K562 (cell line): ENCODE measurements at regions not wholly inside any gene's neighbourhood (a gene's known extent, or its start where the extent isn't known, plus 50 kb on each side); places are given as distances from the start of the nearest gene placed in this dataset.

Experiments
- ATAC-seq: fragments of 200-7000 bp; cut with Tn5 transposase; 3 replicates; pipeline ENCODE4 v1.9.1; 2020; ENCODE audit warnings: moderate library complexity
- BruUV-seq: library from RNA; stranded (reverse); fragments of 400-500 nt; replicated peaks from 2 replicates; lab custom pipeline; 2021; lab: Mats Ljungman, UMichigan
- CTCF ChIA-PET: fragments of 300-600 bp; formaldehyde crosslinking; extraction: SDS; loops from one replicate; lab custom pipeline; 2021; ENCODE audit warnings: low intra/inter-chr PET ratio; lab: Yijun Ruan, JAX
- POLR2A ChIA-PET: fragments of 300-600, 350-650 bp; sonication (Branson Sonifier 250); formaldehyde crosslinking; extraction: SDS; loops from one replicate; lab custom pipeline; 2021; ENCODE audit warnings: antibody characterized with exemption, inconsistent platforms; lab: Yijun Ruan, JAX
- DNase-seq, 4 experiments: peaks; one replicate each; pipeline versions ENCODE4 v3.0.0 to v3.0.0-alpha.2; 2011 to 2018; ENCODE audit warnings: low spot score in 3 of 4, mixed read lengths in 3 of 4; ENCODE audit errors: extremely low read depth in 1 of 4
- FAIRE-seq: peaks from 2 replicates; lab custom pipeline; 2011; peaks lifted over from hg19 to GRCh38; lab: Jason Lieb, UNC
- H2AFZ ChIP-seq: 2 replicates; pipeline ENCODE4 v1.6.0; 2011; ENCODE audit warnings: low read depth, low read length, control low read depth, inconsistent platforms
- H3K27ac ChIP-seq: fragments of 200-600 bp; 3 replicates; pipeline ENCODE4 v1.8.0; 2011; ENCODE audit warnings: low read depth, mild to moderate bottlenecking, control low read depth, inconsistent platforms, low read length, moderate library complexity, mixed read lengths; ENCODE audit errors: extremely low read depth
- H3K27me3 ChIP-seq, 2 experiments: fragments of 300-600 bp in 1 of 2; 2 replicates in 1 of 2; 3 replicates in 1 of 2; pipeline versions ENCODE4 v1.6.0 to v1.8.0; 2011; ENCODE audit warnings: inconsistent platforms in 2 of 2, low read length in 2 of 2, mild to moderate bottlenecking in 1 of 2, mixed read lengths in 1 of 2, moderate library complexity in 1 of 2; ENCODE audit not compliant: control insufficient read depth in 2 of 2, insufficient read depth in 2 of 2
- H3K36me3 ChIP-seq: fragments of 300-600 bp; 3 replicates; pipeline ENCODE4 v1.8.0; 2011; ENCODE audit warnings: mild to moderate bottlenecking, low read length, inconsistent platforms; ENCODE audit not compliant: control insufficient read depth, insufficient read depth
- H3K4me1 ChIP-seq, 2 experiments: fragments of 200-600 bp in 1 of 2; replicated peaks in 1 of 2; 2 replicates in 1 of 2; 3 replicates in 1 of 2; pipeline versions ENCODE4 v1.5.1 to v1.8.0; 2011; ENCODE audit warnings: inconsistent platforms in 2 of 2, low read length in 2 of 2, mild to moderate bottlenecking in 1 of 2, mixed read lengths in 1 of 2, moderate library complexity in 1 of 2; ENCODE audit not compliant: control insufficient read depth in 2 of 2, insufficient read depth in 2 of 2
- H3K4me2 ChIP-seq: 2 replicates; pipeline ENCODE4 v1.6.1; 2011; ENCODE audit warnings: low read length, control low read depth, inconsistent platforms, mixed read lengths; ENCODE audit not compliant: insufficient read depth
- H3K4me3 ChIP-seq: fragments of 200-600 bp; sonication (generic), shearing (Covaris generic); 2 replicates; pipeline ENCODE4 v1.5.1; 2016; ENCODE audit warnings: control low read depth, inconsistent platforms
- H3K79me2 ChIP-seq: fragments of 200-600 bp; 3 replicates; pipeline ENCODE4 v1.8.0; 2011; ENCODE audit warnings: low read length, inconsistent platforms; ENCODE audit not compliant: control insufficient read depth, insufficient read depth
- H3K9ac ChIP-seq, 2 experiments: 2 replicates each; pipeline versions ENCODE4 v1.6.0 to v1.6.1; 2011; ENCODE audit warnings: low read depth in 2 of 2, low read length in 2 of 2, control low read depth in 1 of 2, inconsistent platforms in 1 of 2, mild to moderate bottlenecking in 1 of 2, mixed read lengths in 1 of 2; ENCODE audit not compliant: insufficient read depth in 1 of 2
- H3K9me1 ChIP-seq: one replicate; pipeline ENCODE4 v1.6.0; 2011; ENCODE audit warnings: inconsistent platforms, mild to moderate bottlenecking, low read length, moderate library complexity; ENCODE audit not compliant: control insufficient read depth, insufficient read depth
- H3K9me3 ChIP-seq: replicated peaks from 2 replicates; pipeline ENCODE4 v1.5.1; 2011; ENCODE audit warnings: low read depth, low read length, inconsistent platforms; ENCODE audit not compliant: control insufficient read depth, insufficient read depth
- H4K20me1 ChIP-seq: replicated peaks from 2 replicates; pipeline ENCODE4 v1.6.1; 2011; ENCODE audit warnings: low read length, inconsistent platforms, mixed read lengths; ENCODE audit not compliant: control insufficient read depth, insufficient read depth
- ETV1 ChIP-seq: fragments of 450-650 bp; conservative IDR thresholded peaks from 2 replicates; pipeline ENCODE4 v1.6.1; 2016; ENCODE audit warnings: missing genetic modification characterization, control low read depth, low read depth, missing compliant biosample characterization
- GATAD2B ChIP-seq: fragments of 450-650 bp; IDR thresholded peaks from 2 replicates; pipeline ENCODE4 v1.6.1; 2017; ENCODE audit warnings: mild to moderate bottlenecking, borderline replicate concordance
- HIVEP1 ChIP-seq: fragments of 250-450 bp; sonication (Bioruptor Pico); IDR thresholded peaks from 2 replicates; pipeline ENCODE4 v1.4.0; 2020; ENCODE audit warnings: mild to moderate bottlenecking
- HMGN3 ChIP-seq: IDR thresholded peaks from 2 replicates; pipeline ENCODE4 v1.6.1; 2011; ENCODE audit warnings: borderline replicate concordance, low read depth, mild to moderate bottlenecking, mixed read lengths, low read length; ENCODE audit not compliant: insufficient read length; ENCODE audit errors: extremely low read depth
- HSF4 ChIP-seq: fragments of 250-450 bp; sonication (Bioruptor Pico); IDR thresholded peaks from 2 replicates; pipeline ENCODE4 v2.1.2; 2022; ENCODE audit warnings: mild to moderate bottlenecking, moderate library complexity, borderline replicate concordance
- JUND ChIP-seq, 2 experiments: IDR thresholded peaks; 2 replicates in 1 of 2; 3 replicates in 1 of 2; pipeline ENCODE4 v1.6.1; 2011; ENCODE audit warnings: borderline replicate concordance in 2 of 2, low read depth in 2 of 2, low read length in 2 of 2, improper control_type of control experiment in 1 of 2, missing biosample characterization in 1 of 2, missing genetic modification characterization in 1 of 2, missing genetic modification reagents in 1 of 2
- PTBP1 ChIP-seq: fragments of 200-400 bp; formaldehyde crosslinking; IDR thresholded peaks from 2 replicates; pipeline ENCODE4 v1.6.1; 2017; ENCODE audit warnings: low read depth, low read length
- WHSC1 ChIP-seq: IDR thresholded peaks from one replicate; pipeline ENCODE4 v1.6.1; 2012; ENCODE audit warnings: low read length, control low read depth, inconsistent platforms
- ZEB2 ChIP-seq: fragments of 450-650 bp; IDR thresholded peaks from 2 replicates; pipeline ENCODE4 v1.6.1; 2016
- ZNF76 ChIP-seq: fragments of 250-450 bp; sonication (Bioruptor Pico); IDR thresholded peaks from 2 replicates; pipeline ENCODE4 v1.4.0; 2020; ENCODE audit warnings: mild to moderate bottlenecking, moderate library complexity, borderline replicate concordance
- in situ Hi-C: fragments of 300-500 bp; cut with MboI; formaldehyde crosslinking; loops from 4 replicates; pipeline ENCODE4 v1.15.0; 2018; ENCODE audit warnings: inconsistent platforms, mixed read lengths
- intact Hi-C: fragments of 100-400 bp; cut with micrococcal nuclease; formaldehyde crosslinking; loops from 2 replicates; pipeline ENCODE4 v1.14.2; 2022
- TF ChIP-seq, protein P1 (sequence below), 2 experiments: fragments of 250-450 bp in 1 of 2; fragments of 450-650 bp in 1 of 2; sonication (Bioruptor Pico) in 1 of 2; IDR thresholded peaks; 2 replicates each; pipeline versions ENCODE4 v1.6.1 to v1.8.0; 2016 to 2021; ENCODE audit warnings: mild to moderate bottlenecking in 2 of 2, moderate library complexity in 2 of 2, missing compliant biosample characterization in 1 of 2, missing genetic modification characterization in 1 of 2

GRCh38 chr2:53243430-53243829 lies 524.2 kb upstream of the CHAC2 start:
- FAIRE-seq (no peak), ATAC-seq (no peak), DNase-seq (no peak)
- Histone ChIP-seq H3K79me2 (no peaks in the 10 kb centered on the region), H2AFZ (no peak overlapping the region), H3K9me3 (no peaks in the 10 kb centered on the region), H3K27ac (no peak overlapping the region), H4K20me1 (no peaks in the 10 kb centered on the region), H3K36me3 (no peaks in the 10 kb centered on the region), H3K9me1 (no peaks in the 10 kb centered on the region), H3K9ac (no peak overlapping the region), H3K27me3 (no peaks in the 10 kb centered on the region), H3K4me1 (no peaks in the 10 kb centered on the region), H3K4me3 (no peak overlapping the region), H3K4me2 (no peak overlapping the region)
- TF ChIP-seq ZEB2, result no peak
- no peak for TF ChIP-seq WHSC1
- no peak for TF ChIP-seq PTBP1
- no peak for TF ChIP-seq ETV1
- no peak for TF ChIP-seq JUND (IDR thresholded peaks at IDR 0.05; ENCODE audit: borderline replicate concordance, low read depth, low read length)
- TF ChIP-seq JUND (tag; IDR thresholded peaks at IDR 0.05; ENCODE audit: borderline replicate concordance, low read depth, low read length), result no peak
- no peak for TF ChIP-seq HMGN3
- TF ChIP-seq, protein P1, sequence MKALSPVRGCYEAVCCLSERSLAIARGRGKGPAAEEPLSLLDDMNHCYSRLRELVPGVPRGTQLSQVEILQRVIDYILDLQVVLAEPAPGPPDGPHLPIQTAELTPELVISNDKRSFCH (CRISPR knock-in tag; IDR thresholded peaks at IDR 0.05), result no peak
- TF ChIP-seq, protein P1 (tag; IDR thresholded peaks at IDR 0.05), result no peak
- TF ChIP-seq ZNF76, result no peak
- TF ChIP-seq HSF4 (CRISPR knock-in tag), result no peak
- TF ChIP-seq GATAD2B, result no peak
- TF ChIP-seq HIVEP1 (CRISPR knock-in tag), result no peak
- intact Hi-C loops, result no loop called here
- CTCF ChIA-PET, result no interaction called here
- in situ Hi-C loops, result no loop called here
- POLR2A ChIA-PET, result no interaction called here
- no TSS peak for BruUV-seq
